Neural cell (in vitro differentiated cells): ENCODE measurements at regions not wholly inside any gene's neighbourhood (a gene's known extent, or its start where the extent isn't known, plus 50 kb on each side); places are given as distances from the start of the nearest gene placed in this dataset.

ENCODE experiments used
- H2AFZ ChIP-seq: fragments of 200-600, 300-800 bp; sonication (generic), shearing (Covaris generic); 2 replicates; pipeline ENCODE4 v1.6.0; 2014; ENCODE audit warnings: low read depth, mild to moderate bottlenecking, antibody characterized with exemption, low read length, moderate library complexity
- H3F3A ChIP-seq: fragments of 200-600 bp; shearing (Covaris generic); 2 replicates; pipeline ENCODE4 v1.6.1; 2016; ENCODE audit warnings: mild to moderate bottlenecking, moderate library complexity, mixed read lengths, antibody characterized with exemption, low read length; ENCODE audit not compliant: insufficient read depth, poor library complexity, severe bottlenecking
- H3K27ac ChIP-seq: fragments of 200-600, 300-800 bp; sonication (generic), shearing (Covaris generic); 2 replicates; pipeline ENCODE4 v1.5.1; 2014; ENCODE audit warnings: mild to moderate bottlenecking, low read length, moderate library complexity
- H3K27me3 ChIP-seq: fragments of 300-800, 200-600 bp; sonication (generic), shearing (Covaris generic); 2 replicates; pipeline ENCODE4 v1.6.0; 2014; ENCODE audit warnings: mild to moderate bottlenecking, low read depth, low read length, moderate library complexity; ENCODE audit not compliant: insufficient read depth
- H3K36me3 ChIP-seq: fragments of 300-800, 200-600 bp; sonication (generic), shearing (Covaris generic); 2 replicates; pipeline ENCODE4 v1.5.1; 2014; ENCODE audit warnings: mild to moderate bottlenecking, antibody characterized with exemption, low read length, moderate library complexity; ENCODE audit not compliant: insufficient read depth
- H3K4me2 ChIP-seq: fragments of 300-800, 200-600 bp; sonication (generic), shearing (Covaris generic); 2 replicates; pipeline ENCODE4 v1.6.0; 2014; ENCODE audit warnings: mild to moderate bottlenecking, low read length
- H3K4me3 ChIP-seq: fragments of 300-800, 200-600 bp; sonication (generic), shearing (Covaris generic); 2 replicates; pipeline ENCODE4 v1.5.1; 2014; ENCODE audit warnings: mild to moderate bottlenecking, low read length, moderate library complexity
- H3K79me2 ChIP-seq: fragments of 200-600 bp; shearing (Covaris generic); replicated peaks from 2 replicates; pipeline ENCODE4 v1.6.0; 2014; ENCODE audit warnings: mild to moderate bottlenecking, low read length, moderate library complexity; ENCODE audit not compliant: insufficient read depth
- H3K9ac ChIP-seq: fragments of 300-800, 200-600 bp; sonication (generic), shearing (Covaris generic); 2 replicates; pipeline ENCODE4 v1.6.1; 2016; ENCODE audit warnings: mild to moderate bottlenecking, low read length, mixed read lengths
- H3K9me2 ChIP-seq: fragments of 200-600 bp; shearing (Covaris generic); 2 replicates; pipeline ENCODE4 v1.6.1; 2016; ENCODE audit warnings: mild to moderate bottlenecking, low read length, mixed read lengths; ENCODE audit not compliant: insufficient read depth
- H3K9me3 ChIP-seq: fragments of 200-600, 300-800 bp; sonication (generic), shearing (Covaris generic); 2 replicates; pipeline ENCODE4 v1.6.1; 2016; ENCODE audit warnings: mild to moderate bottlenecking, mixed run types, low read length, moderate library complexity, mixed read lengths
- H4K20me1 ChIP-seq: fragments of 200-600 bp; shearing (Covaris generic); 2 replicates; pipeline ENCODE4 v1.6.1; 2016; ENCODE audit warnings: mild to moderate bottlenecking, mixed run types; ENCODE audit not compliant: insufficient read depth
- EP300 ChIP-seq: fragments of 450-650 bp; conservative IDR thresholded peaks from 2 replicates; pipeline ENCODE4 v1.6.1; 2014; ENCODE audit warnings: antibody characterized with exemption, mild to moderate bottlenecking, moderate library complexity; ENCODE audit not compliant: poor library complexity, severe bottlenecking
- EZH2 ChIP-seq: fragments of 200-600, 300-800 bp; shearing (Covaris generic), sonication (generic); IDR thresholded peaks from 2 replicates; pipeline ENCODE4 v1.6.1; 2014; ENCODE audit warnings: antibody characterized with exemption, low read length, borderline replicate concordance, mild to moderate bottlenecking; ENCODE audit not compliant: insufficient read depth, poor library complexity, severe bottlenecking
- MXI1 ChIP-seq: fragments of 450-650 bp; conservative IDR thresholded peaks from 2 replicates; pipeline ENCODE4 v1.6.1; 2014; ENCODE audit warnings: antibody characterized with exemption, mild to moderate bottlenecking; ENCODE audit not compliant: poor library complexity, severe bottlenecking
- POLR2AphosphoS5 ChIP-seq: IDR thresholded peaks from 2 replicates; pipeline ENCODE4 v1.6.1; 2012
- RAD21 ChIP-seq: fragments of 450-650 bp; conservative IDR thresholded peaks from 2 replicates; pipeline ENCODE4 v1.6.1; 2014; ENCODE audit warnings: antibody characterized with exemption, mild to moderate bottlenecking, moderate library complexity
- SMC3 ChIP-seq: fragments of 450-650 bp; conservative IDR thresholded peaks from 2 replicates; pipeline ENCODE4 v1.6.1; 2014; ENCODE audit warnings: antibody characterized with exemption, mild to moderate bottlenecking, moderate library complexity; ENCODE audit not compliant: poor library complexity
- TAF1 ChIP-seq: IDR thresholded peaks from 2 replicates; pipeline ENCODE4 v1.6.1; 2012; ENCODE audit warnings: low read depth
- TF ChIP-seq, protein P1 (sequence below): IDR thresholded peaks from 2 replicates; pipeline ENCODE4 v1.6.1; 2012; ENCODE audit warnings: borderline replicate concordance
- TF ChIP-seq, protein P2 (sequence below): fragments of 450-650 bp; IDR thresholded peaks from 2 replicates; pipeline ENCODE4 v1.5.1; 2014; ENCODE audit warnings: antibody characterized with exemption, mild to moderate bottlenecking, moderate library complexity; ENCODE audit not compliant: poor library complexity, severe bottlenecking

DNA sequence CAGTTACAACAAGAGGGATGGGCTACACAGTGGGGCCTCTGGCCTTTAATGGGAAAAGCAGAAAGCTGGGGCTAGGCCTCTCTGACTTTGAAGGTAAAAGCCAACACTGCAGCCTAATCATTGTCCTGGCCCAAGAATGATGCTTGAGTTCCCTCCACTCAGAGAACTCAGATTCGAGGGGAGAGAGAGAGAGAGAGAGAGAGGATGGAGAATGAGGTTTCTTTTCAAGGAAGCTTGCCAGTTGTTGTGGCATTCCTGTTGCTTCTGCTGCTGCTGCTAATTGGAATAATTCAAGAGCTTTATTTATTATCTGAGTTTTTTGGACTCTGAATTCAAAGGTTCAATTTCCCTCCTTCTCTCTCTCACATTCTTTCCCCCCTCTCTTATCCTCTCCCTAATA lies 144.6 kb upstream of the IRX6 start:
- TF ChIP-seq POLR2AphosphoS5 (no peak), MXI1 (no peak), EZH2 (no peak), RAD21 (no peak), TAF1 (no peak)
- TF ChIP-seq, protein P1, sequence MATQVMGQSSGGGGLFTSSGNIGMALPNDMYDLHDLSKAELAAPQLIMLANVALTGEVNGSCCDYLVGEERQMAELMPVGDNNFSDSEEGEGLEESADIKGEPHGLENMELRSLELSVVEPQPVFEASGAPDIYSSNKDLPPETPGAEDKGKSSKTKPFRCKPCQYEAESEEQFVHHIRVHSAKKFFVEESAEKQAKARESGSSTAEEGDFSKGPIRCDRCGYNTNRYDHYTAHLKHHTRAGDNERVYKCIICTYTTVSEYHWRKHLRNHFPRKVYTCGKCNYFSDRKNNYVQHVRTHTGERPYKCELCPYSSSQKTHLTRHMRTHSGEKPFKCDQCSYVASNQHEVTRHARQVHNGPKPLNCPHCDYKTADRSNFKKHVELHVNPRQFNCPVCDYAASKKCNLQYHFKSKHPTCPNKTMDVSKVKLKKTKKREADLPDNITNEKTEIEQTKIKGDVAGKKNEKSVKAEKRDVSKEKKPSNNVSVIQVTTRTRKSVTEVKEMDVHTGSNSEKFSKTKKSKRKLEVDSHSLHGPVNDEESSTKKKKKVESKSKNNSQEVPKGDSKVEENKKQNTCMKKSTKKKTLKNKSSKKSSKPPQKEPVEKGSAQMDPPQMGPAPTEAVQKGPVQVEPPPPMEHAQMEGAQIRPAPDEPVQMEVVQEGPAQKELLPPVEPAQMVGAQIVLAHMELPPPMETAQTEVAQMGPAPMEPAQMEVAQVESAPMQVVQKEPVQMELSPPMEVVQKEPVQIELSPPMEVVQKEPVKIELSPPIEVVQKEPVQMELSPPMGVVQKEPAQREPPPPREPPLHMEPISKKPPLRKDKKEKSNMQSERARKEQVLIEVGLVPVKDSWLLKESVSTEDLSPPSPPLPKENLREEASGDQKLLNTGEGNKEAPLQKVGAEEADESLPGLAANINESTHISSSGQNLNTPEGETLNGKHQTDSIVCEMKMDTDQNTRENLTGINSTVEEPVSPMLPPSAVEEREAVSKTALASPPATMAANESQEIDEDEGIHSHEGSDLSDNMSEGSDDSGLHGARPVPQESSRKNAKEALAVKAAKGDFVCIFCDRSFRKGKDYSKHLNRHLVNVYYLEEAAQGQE, result no peak
- H3K9me3 ChIP-seq, result no peaks in the 10 kb centered on the region
- no peak overlapping the region for H2AFZ ChIP-seq
- H3K27ac ChIP-seq, result no peak overlapping the region
- H3K79me2 ChIP-seq, result no peaks in the 10 kb centered on the region
- H3K27me3 ChIP-seq, result no peaks in the 10 kb centered on the region
- no peaks in the 10 kb centered on the region for H3K9me2 ChIP-seq
- peak overlapping the region; percentile 9 for H3K4me3 ChIP-seq
- H3K36me3 ChIP-seq, result no peaks in the 10 kb centered on the region
- H3K4me2 ChIP-seq, result no peak overlapping the region
- H4K20me1 ChIP-seq, result no peaks in the 10 kb centered on the region
- no peaks in the 10 kb centered on the region for H3F3A ChIP-seq
- no peak overlapping the region for H3K9ac ChIP-seq

DNA sequence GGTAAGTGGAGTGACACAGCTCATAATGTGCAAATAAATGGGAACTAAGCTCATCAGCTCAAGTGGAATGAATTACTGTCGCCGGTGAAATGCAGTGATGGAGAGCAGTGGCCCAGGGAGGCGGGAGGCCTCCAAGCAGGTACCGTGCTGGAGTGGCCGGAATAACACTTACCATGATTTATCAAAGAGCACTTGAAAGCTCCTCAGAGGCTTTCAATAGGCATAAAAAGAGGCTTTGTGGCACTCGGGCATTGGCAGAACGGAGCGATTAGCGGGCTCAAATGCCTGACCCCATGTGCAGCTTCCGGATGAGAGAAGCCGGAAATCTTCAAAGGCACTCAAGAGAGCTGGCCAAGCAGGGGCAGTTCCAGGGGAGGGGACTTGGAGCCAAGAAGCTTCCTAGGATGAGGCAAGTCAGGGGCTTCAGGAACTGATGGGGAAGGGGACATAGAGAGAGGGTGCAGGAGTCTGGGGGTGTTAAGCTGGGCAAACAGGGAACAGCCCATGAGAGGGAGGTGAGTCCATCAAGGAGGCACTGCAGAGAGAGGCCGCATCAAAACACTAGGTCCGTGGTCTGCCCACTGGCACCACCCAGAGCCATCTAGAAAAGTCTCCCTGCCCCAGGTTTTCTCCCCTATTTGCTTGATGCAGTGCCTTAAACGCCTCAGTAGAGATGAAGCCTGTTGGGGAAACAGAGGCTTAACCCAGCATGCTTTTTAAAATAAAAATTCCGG lies 144.0 kb upstream of the IRX6 start:
- H3K79me2 ChIP-seq, result no peaks in the 10 kb centered on the region
- no peak overlapping the region for H3K4me2 ChIP-seq
- H3K9me2 ChIP-seq, result no peaks in the 10 kb centered on the region
- no peaks in the 10 kb centered on the region for H3F3A ChIP-seq
- H2AFZ ChIP-seq, result no peak overlapping the region
- no peaks in the 10 kb centered on the region for H4K20me1 ChIP-seq
- H3K36me3 ChIP-seq, result no peaks in the 10 kb centered on the region
- no peak overlapping the region for H3K27ac ChIP-seq
- TF ChIP-seq TAF1 (no peak), POLR2AphosphoS5 (peak; percentile 28), SMC3 (no peak)
- H3K9ac ChIP-seq, result no peak overlapping the region
- H3K9me3 ChIP-seq, result no peaks in the 10 kb centered on the region
- H3K27me3 ChIP-seq, result no peaks in the 10 kb centered on the region
- peak overlapping the region; percentile 9 for H3K4me3 ChIP-seq

DNA sequence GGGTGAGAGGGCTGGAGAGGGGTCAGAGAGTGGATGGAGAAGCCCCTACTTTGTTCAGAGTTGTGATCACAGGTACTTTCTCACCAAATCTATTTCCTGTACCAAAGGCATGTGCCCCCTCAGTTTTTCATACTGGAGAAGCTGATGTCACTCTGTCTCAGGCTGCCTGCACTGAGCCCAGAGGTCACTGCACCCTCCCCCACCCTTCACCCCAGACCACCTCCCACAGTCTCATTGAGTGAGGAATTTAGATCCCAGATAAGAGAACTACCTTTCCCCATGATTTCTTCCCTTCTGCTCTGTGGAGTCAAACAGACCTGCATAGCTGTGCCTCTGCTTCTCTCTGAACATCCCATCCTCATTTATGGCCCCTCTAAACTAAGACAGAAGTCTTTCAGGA lies 140.0 kb upstream of the IRX6 start:
- Histone ChIP-seq H2AFZ (no peak overlapping the region), H3K36me3 (no peaks in the 10 kb centered on the region), H3K27me3 (peaks cover 3% of the 10 kb centered on the region)

More for the DNA sequence above, 140.0 kb upstream of the IRX6 start:
- Histone ChIP-seq H3K79me2 (no peaks in the 10 kb centered on the region), H3K27ac (no peak overlapping the region), H3F3A (no peaks in the 10 kb centered on the region), H3K4me3 (no peak overlapping the region), H3K9me3 (no peaks in the 10 kb centered on the region), H3K4me2 (no peak overlapping the region), H3K9ac (no peak overlapping the region), H4K20me1 (no peaks in the 10 kb centered on the region), H3K9me2 (no peaks in the 10 kb centered on the region)
- TF ChIP-seq, protein P2, sequence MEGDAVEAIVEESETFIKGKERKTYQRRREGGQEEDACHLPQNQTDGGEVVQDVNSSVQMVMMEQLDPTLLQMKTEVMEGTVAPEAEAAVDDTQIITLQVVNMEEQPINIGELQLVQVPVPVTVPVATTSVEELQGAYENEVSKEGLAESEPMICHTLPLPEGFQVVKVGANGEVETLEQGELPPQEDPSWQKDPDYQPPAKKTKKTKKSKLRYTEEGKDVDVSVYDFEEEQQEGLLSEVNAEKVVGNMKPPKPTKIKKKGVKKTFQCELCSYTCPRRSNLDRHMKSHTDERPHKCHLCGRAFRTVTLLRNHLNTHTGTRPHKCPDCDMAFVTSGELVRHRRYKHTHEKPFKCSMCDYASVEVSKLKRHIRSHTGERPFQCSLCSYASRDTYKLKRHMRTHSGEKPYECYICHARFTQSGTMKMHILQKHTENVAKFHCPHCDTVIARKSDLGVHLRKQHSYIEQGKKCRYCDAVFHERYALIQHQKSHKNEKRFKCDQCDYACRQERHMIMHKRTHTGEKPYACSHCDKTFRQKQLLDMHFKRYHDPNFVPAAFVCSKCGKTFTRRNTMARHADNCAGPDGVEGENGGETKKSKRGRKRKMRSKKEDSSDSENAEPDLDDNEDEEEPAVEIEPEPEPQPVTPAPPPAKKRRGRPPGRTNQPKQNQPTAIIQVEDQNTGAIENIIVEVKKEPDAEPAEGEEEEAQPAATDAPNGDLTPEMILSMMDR, result no peak
- no peak for TF ChIP-seq POLR2AphosphoS5
- no peak for TF ChIP-seq SMC3
- TF ChIP-seq TAF1, result no peak
- TF ChIP-seq EP300, result no peak
- TF ChIP-seq EZH2, result no peak
- TF ChIP-seq, protein P1, result no peak
- TF ChIP-seq RAD21, result no peak
- TF ChIP-seq MXI1, result no peak
